OCI-LY7 (cell line): ENCODE measurements at regions not wholly inside any gene's neighbourhood (a gene's known extent, or its start where the extent isn't known, plus 50 kb on each side); places are given as distances from the start of the nearest gene placed in this dataset.

Source experiments
- BruUV-seq: library from RNA; stranded (reverse); fragments of 400-500 nt; replicated peaks from 2 replicates; lab custom pipeline; 2021; lab: Mats Ljungman, UMichigan
- CTCF ChIA-PET: fragments of 300-600 bp; sonication (Branson Sonifier 250); formaldehyde crosslinking; loops from one replicate; lab custom pipeline; 2022; ENCODE audit warnings: antibody characterized with exemption; ENCODE audit not compliant: unreplicated experiment; lab: Charles Lee
- POLR2A ChIA-PET: fragments of 300-600 bp; sonication (Branson Sonifier 250); formaldehyde crosslinking; loops from one replicate; lab custom pipeline; 2022; ENCODE audit warnings: antibody characterized with exemption; lab: Charles Lee
- DNase-seq: peaks from one replicate; pipeline ENCODE4 v3.0.0-alpha.2; 2015; ENCODE audit warnings: low spot score
- H2AFZ ChIP-seq: fragments of 200-600 bp; sonication (generic), shearing (Covaris generic); 2 replicates; pipeline ENCODE4 v1.6.1; 2014; ENCODE audit warnings: mild to moderate bottlenecking, antibody characterized with exemption, low read length, moderate library complexity
- H3K27ac ChIP-seq: fragments of 200-600 bp; sonication (generic); 2 replicates; pipeline ENCODE4 v1.5.1; 2014; ENCODE audit warnings: mixed run types, low read depth, mild to moderate bottlenecking, moderate library complexity, low read length, inconsistent platforms; ENCODE audit not compliant: poor library complexity, severe bottlenecking
- H3K36me3 ChIP-seq: fragments of 200-600 bp; sonication (generic); 2 replicates; pipeline ENCODE4 v1.6.1; 2014; ENCODE audit warnings: mild to moderate bottlenecking, antibody characterized with exemption, low read length, moderate library complexity, mixed read lengths; ENCODE audit not compliant: insufficient read depth
- H3K4me1 ChIP-seq: fragments of 200-600 bp; sonication (generic); 2 replicates; pipeline ENCODE4 v1.5.1; 2014; ENCODE audit warnings: mild to moderate bottlenecking, low read length; ENCODE audit not compliant: insufficient read depth, poor library complexity, severe bottlenecking
- H3K4me2 ChIP-seq: fragments of 200-600 bp; sonication (generic); 2 replicates; pipeline ENCODE4 v1.6.1; 2014; ENCODE audit warnings: mild to moderate bottlenecking, low read length
- H3K4me3 ChIP-seq: fragments of 200-600 bp; sonication (generic); 2 replicates; pipeline ENCODE4 v1.5.1; 2014; ENCODE audit warnings: mild to moderate bottlenecking, low read depth, low read length; ENCODE audit not compliant: poor library complexity, severe bottlenecking
- H3K79me2 ChIP-seq: fragments of 200-600 bp; sonication (generic); 2 replicates; pipeline ENCODE4 v1.6.1; 2016; ENCODE audit warnings: low read depth, mild to moderate bottlenecking, low read length, moderate library complexity, mixed read lengths; ENCODE audit not compliant: insufficient read depth
- H3K9me2 ChIP-seq: fragments of 200-600 bp; sonication (generic); 2 replicates; pipeline ENCODE4 v1.6.1; 2016; ENCODE audit warnings: mild to moderate bottlenecking, low read length, mixed read lengths; ENCODE audit not compliant: insufficient read depth
- H3K9me3 ChIP-seq: fragments of 200-600 bp; sonication (generic); 2 replicates; pipeline ENCODE4 v1.6.1; 2014; ENCODE audit warnings: mild to moderate bottlenecking, mixed run types, low read length, mixed read lengths
- H4K20me1 ChIP-seq: fragments of 200-600 bp; sonication (generic); 2 replicates; pipeline ENCODE4 v1.6.1; 2014; ENCODE audit warnings: mild to moderate bottlenecking, antibody characterized with exemption, low read length, moderate library complexity, mixed read lengths; ENCODE audit not compliant: insufficient read depth
- EZH2phosphoT487 ChIP-seq: fragments of 200-600 bp; sonication (generic); IDR thresholded peaks from 2 replicates; pipeline ENCODE4 v1.6.1; 2018; ENCODE audit warnings: low read depth, borderline replicate concordance, mild to moderate bottlenecking, mixed run types, antibody characterized with exemption, low read length, moderate library complexity, mixed read lengths
- intact Hi-C: fragments of 100-400 bp; cut with micrococcal nuclease; formaldehyde crosslinking; loops from one replicate; pipeline ENCODE4 v1.10.0; 2022; ENCODE audit not compliant: unreplicated experiment
- TF ChIP-seq, protein P1 (sequence below): fragments of 200-600 bp; sonication (generic); conservative IDR thresholded peaks from 2 replicates; pipeline ENCODE4 v1.5.1; 2014; ENCODE audit warnings: mild to moderate bottlenecking, antibody characterized with exemption, low read length, moderate library complexity, mixed read lengths

DNA sequence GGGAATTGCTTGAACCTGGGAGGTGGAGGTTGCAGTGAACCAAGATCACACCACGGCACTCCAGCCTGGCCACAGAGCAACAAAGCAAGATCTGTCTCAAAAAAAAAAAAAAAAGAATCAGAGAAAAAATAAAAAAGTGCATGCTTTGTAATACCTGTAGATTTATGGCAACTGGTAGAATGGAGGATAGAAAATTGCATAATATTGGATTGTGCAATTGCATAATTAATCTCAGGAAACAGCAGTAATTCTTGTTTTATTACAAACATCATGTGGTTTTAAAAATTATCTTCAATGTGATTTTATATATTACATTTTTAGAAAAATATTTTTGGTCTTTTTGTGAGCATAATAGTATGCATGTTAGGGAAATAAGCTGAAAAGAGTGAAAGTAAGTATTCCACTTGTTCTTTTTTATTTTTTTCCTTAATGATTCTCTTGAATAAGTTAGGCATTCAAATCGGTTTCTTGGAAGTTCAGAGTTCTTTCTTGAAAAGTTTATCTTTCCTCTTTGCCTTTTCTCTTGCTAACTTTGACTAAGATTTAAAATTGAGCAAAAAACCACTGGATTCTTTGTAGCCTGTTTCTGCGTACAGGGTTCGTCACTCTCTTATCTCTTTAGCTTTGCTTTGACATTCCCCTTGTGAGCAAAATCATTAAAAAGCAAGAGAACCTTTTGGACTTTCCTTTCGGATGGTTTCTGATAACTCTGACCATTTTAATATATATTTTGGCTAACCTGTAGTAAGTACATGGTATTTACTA lies 127.5 kb upstream of the ADAMTS5 start:
- no peaks in the 10 kb centered on the region for H3K4me1 ChIP-seq
- no peaks in the 10 kb centered on the region for H4K20me1 ChIP-seq
- H3K4me3 ChIP-seq: no peak overlapping the region
- no peaks in the 10 kb centered on the region for H3K9me2 ChIP-seq
- H3K27ac ChIP-seq: no peak overlapping the region
- DNase-seq: no peak
- no TSS peak for BruUV-seq
- H3K36me3 ChIP-seq: no peaks in the 10 kb centered on the region
- no peak overlapping the region for H2AFZ ChIP-seq
- ChIA-PET CTCF (no interaction called here), POLR2A (interaction anchor here (0.8 kb wide), 1 partner anchor 60 kb away, joined by 3 read pairs; no protein-coding TSS in a partner anchor)
- intact Hi-C loops: no loop called here
- TF ChIP-seq, protein P1, sequence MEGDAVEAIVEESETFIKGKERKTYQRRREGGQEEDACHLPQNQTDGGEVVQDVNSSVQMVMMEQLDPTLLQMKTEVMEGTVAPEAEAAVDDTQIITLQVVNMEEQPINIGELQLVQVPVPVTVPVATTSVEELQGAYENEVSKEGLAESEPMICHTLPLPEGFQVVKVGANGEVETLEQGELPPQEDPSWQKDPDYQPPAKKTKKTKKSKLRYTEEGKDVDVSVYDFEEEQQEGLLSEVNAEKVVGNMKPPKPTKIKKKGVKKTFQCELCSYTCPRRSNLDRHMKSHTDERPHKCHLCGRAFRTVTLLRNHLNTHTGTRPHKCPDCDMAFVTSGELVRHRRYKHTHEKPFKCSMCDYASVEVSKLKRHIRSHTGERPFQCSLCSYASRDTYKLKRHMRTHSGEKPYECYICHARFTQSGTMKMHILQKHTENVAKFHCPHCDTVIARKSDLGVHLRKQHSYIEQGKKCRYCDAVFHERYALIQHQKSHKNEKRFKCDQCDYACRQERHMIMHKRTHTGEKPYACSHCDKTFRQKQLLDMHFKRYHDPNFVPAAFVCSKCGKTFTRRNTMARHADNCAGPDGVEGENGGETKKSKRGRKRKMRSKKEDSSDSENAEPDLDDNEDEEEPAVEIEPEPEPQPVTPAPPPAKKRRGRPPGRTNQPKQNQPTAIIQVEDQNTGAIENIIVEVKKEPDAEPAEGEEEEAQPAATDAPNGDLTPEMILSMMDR: no peak
- TF ChIP-seq EZH2phosphoT487: no peak
- H3K4me2 ChIP-seq: no peak overlapping the region
- H3K79me2 ChIP-seq: no peaks in the 10 kb centered on the region
- 0 out of 2 replicates have a peak, but pooled peaks cover 10% of the 10 kb centered on the region for H3K9me3 ChIP-seq

DNA sequence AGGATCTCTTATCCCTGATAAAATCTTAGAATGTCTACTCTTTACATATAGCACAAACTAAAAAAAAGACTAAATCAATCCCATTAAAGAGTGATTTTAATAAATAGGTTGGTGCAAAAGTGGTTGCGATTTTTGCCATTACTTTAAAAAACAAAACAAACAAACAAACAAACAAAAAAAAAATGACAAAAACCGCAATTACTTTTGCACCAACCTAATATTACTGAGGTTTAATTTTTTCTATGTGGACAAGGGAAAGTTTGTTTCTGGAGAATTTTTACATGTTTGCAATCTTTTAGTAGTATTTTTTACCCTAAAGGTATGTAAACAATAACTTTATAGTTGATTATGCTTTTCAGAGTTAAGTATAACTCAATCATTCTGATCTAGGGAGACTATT lies 119.7 kb upstream of the ADAMTS5 start:
- Histone ChIP-seq H3K79me2 (no peaks in the 10 kb centered on the region), H3K27ac (no peak overlapping the region), H3K9me3 (peaks cover 14% of the 10 kb centered on the region; the same call in 1 of the 2 replicates), H3K36me3 (no peaks in the 10 kb centered on the region), H3K4me3 (no peak overlapping the region), H4K20me1 (no peaks in the 10 kb centered on the region), H3K9me2 (no peaks in the 10 kb centered on the region), H3K4me1 (no peaks in the 10 kb centered on the region), H3K4me2 (no peak overlapping the region), H2AFZ (no peak overlapping the region)
- intact Hi-C loops: no loop called here
- ChIA-PET POLR2A (no interaction called here), CTCF (no interaction called here)
- no peak for DNase-seq
- BruUV-seq: no TSS peak
- no peak for TF ChIP-seq EZH2phosphoT487
- TF ChIP-seq, protein P1: no peak

DNA sequence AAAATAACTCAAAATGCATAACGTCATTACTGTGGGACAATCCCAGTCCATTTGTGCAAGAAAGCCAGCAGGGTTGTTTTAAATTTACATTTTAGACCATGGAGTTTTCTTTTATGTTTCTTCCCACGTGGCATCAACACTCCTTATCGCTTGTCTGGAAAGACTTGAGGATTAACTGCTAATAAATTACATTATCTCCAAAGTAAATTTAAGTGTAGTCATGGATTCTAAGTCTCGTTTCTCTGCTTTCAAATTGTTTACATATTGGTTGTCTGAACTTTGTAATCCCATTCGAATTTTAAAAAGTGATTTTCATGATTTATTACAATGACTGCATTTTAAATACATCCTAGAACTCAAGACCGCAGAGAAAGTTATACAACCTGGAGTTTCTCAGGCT lies 119.3 kb upstream of the ADAMTS5 start:
- H2AFZ ChIP-seq: no peak overlapping the region
- TF ChIP-seq, protein P1: no peak
- TF ChIP-seq EZH2phosphoT487: no peak
- CTCF ChIA-PET: no interaction called here
- POLR2A ChIA-PET: no interaction called here
- H3K27ac ChIP-seq: no peak overlapping the region
- H3K9me3 ChIP-seq: peaks cover 14% of the 10 kb centered on the region; the same call in 1 of the 2 replicates
- no TSS peak for BruUV-seq
- no peak overlapping the region for H3K4me3 ChIP-seq
- no peaks in the 10 kb centered on the region for H3K4me1 ChIP-seq
- no peaks in the 10 kb centered on the region for H3K36me3 ChIP-seq
- DNase-seq: no peak
- H3K9me2 ChIP-seq: no peaks in the 10 kb centered on the region
- H3K79me2 ChIP-seq: no peaks in the 10 kb centered on the region
- no peaks in the 10 kb centered on the region for H4K20me1 ChIP-seq
- intact Hi-C loops: no loop called here
- H3K4me2 ChIP-seq: no peak overlapping the region
